ENCODE measurements at regions not wholly inside any gene's neighbourhood (a gene's known extent, or its start where the extent isn't known, plus 50 kb on each side); places are given as distances from the start of the nearest gene placed in this dataset.

- DNase-seq, result no peak
Measured at GRCh38 chr2:129767346-129768035, 212.0 kb upstream of the RAB6C start.

GRCh38 chr2:129768036-129768386, 211.5 kb upstream of the RAB6C start:
- DNase-seq, result no peak

DNA sequence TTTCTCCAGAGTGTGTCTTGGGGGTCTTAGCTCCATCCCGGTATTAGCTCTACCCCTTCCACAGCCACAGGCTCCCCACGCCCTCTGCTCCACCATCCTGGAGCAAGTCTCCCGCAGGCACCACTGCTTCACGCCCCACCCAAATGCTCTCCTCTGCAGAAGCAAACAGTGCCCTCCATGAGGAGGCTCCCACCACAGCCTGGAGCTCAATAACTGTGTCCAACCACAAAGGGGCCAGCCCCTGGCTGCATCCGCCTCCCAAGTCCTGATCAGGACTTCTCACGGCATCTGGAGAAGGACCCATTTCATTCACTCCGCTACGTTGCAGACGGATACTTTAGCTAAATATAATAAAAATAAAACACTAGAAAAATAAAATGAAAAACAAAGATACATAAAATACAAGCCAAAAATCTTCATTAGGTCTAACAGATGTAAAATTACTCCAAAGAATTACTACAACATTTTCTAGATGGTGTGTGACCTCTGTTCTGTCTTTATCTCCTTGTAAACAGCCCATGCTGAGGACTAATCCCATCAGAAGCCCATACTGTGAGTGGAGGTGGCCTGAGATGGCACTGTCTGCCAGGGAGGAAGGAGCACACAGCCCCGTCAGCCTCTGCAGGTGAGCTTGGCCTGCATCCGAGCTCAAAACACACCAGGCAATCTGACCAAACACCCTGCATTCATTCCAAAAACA, 210.8 kb upstream of the RAB6C start:
- no peak for DNase-seq

DNA sequence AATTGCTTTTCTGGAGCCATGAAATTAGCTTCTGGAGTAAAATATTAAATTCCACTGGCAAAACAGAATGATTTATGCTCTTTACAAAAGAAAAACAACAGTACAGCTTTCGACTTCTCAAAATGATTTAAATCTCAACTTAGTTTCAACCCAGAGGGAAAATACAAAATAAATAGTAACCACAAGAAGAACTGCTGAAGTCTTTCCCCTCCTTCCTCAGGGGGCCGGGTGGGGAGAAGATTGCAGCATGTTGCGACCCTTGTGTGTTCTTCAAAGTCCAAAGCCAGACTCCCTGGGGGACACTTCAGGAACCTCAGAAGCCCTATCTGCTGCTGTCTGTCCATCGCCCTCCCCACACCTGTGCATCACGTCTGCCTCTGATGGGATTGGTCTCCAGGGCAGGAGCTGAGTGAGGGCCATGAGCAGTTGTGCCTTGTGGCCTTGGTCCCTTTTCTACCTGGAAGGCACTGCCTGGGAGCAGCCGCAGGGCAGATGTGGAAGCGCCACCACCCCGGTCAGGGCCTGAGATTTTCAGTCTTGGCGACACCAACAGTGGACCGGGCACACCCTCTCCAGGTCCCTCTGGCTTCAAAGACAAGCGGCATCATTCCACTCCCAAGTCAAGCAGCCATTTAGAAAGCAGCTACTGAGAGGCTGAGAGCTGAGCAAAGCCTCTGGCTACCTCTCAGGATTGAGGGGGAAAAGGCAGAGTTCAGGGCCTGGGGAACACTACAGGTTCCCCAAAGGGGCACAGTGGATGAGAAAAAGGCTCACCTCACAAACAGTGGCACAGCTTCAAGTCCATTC, 210.1 kb upstream of the RAB6C start:
- DNase-seq, result no peak

GRCh38 chr2:129771418-129772189, 207.9 kb upstream of the RAB6C start:
- no peak for DNase-seq

DNA sequence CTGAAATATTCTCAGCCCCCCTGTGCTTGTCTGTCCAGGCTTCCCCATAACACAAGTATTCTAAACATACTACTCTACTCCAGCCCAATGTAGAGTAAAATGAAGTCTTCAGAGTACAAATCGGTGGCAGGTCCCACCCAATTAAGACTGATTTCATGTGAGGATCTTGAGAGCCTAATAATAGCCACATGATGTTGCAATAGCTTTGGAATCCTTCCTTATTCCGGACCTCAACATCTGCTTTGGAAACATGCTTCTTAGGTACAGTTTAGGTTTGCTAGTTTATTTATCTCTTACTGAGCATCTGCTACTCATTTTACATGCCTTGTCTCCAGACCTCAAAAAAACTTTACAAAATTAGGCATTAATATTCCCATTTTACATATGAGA, 207.3 kb upstream of the RAB6C start:
- DNase-seq, result no peak

GRCh38 chr2:129775952-129776653, 203.4 kb upstream of the RAB6C start:
- DNase-seq, result no peak

DNA sequence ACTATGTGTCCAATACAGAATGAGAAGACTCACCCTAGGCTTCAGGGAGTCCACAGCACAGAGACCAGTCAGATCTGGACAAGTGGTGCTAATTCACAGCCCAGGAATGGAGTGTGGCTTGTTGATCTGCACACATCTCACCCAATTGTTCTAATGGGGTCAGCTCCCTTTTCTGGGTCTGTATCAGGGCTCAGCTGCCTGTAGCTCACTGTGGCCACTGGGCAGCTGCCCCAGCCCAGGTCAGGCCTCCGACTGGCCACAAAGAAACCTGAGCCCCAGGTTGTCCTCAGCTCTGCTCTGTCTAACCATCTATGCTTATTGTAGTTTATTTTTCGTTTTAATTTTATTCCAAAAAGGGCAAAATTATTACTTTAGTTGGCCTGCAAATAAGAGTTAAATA, 202.3 kb upstream of the RAB6C start:
- DNase-seq, result no peak

DNA sequence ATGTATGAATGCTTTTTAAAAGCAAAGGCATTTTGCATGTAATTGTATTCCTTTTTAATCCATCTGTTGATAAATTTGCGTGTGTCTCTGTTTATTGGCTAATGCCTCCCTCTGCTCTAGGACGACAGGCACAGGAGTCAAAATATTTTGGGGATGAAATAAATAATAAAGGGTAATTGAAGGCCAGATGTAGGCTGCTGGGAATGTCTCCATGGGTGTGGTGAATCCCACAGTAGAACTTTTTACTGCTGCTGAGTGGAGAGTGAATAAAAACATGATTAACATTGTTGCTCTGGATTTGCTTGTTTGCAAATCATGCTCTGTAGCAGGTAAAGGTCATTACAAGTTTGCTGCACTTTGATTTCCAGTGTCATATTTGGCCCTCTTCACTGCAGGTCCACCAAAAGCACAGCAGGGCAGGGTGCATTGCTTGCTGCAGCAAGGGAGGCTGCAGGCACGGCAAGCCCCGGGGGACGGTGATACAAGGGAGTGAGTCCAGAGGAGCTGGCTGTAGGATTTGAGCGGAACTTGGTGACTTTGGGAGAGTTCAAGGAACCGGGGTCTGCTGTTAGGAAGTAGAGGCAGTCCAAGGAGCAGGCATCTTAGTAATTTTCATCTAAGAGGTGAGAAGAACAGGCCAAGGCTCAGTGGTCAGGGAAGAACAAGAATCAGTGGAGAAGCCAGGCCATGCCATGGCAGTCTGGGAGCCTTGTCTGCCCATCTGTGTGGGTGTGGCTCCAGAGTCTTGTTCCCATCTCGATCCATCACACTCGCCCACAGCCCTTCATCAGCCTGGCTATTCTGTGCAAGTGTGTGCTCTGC, 201.5 kb upstream of the RAB6C start:
- DNase-seq, result no peak

GRCh38 chr2:129778584-129778877, 200.9 kb upstream of the RAB6C start:
- no peak for DNase-seq

- no peak for DNase-seq
Measured at GRCh38 chr2:129779783-129780182, 199.7 kb upstream of the RAB6C start.

DNA sequence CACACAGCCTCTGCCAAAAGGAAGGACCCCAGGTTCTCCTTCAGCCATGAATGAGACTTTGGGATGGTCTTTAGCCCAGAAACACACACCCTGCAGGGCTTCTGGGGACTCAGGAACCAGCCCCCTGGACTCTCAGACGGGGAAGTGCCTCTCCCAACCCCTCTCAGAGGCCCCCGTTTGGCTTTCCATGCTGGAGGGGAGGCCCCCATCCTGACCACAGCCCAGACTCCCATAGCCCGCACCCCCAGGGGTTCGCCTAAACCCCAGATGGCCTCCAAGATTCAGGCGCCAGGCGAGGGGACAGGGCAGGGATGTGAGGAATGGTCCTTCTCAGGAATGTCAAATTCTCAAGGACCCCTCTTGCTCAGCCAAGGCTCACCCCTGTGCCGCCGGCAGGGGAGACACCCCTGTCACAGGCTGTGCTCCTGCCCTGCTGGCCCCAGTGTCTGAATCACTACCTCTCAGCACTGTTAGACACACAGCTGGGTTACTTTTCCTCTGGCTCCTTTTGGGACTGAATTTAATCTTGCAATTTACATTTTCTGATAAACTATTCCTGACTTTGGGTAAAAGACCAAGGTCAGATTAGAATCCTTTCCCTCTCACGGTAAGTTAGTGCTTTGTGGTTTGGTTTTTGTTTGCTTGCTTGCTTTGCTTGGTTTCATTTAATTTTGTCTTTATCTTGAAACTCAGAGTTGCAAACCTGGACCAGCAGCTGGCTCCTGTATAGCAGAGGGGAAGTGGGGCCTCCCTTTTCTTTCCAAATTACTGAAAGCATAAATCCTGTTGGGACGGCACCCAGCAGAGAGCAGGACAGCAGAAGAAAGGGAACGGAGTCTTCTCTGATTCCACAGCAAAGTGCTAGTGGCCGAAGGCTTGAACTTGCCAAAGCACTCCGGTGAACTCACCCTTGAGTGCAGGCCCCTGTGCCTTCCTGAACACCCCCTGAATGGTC, 198.9 kb upstream of the RAB6C start:
- no peak for DNase-seq

GRCh38 chr2:129781749-129782632, 197.5 kb upstream of the RAB6C start:
- no peak for DNase-seq

- DNase-seq, result no peak
Measured at GRCh38 chr2:129782633-129782990, 196.9 kb upstream of the RAB6C start.

- no peak for DNase-seq
Measured at GRCh38 chr2:129784486-129784885, 195.0 kb upstream of the RAB6C start.

GRCh38 chr2:129791712-129792111, 187.8 kb upstream of the RAB6C start:
- DNase-seq, result no peak

DNA sequence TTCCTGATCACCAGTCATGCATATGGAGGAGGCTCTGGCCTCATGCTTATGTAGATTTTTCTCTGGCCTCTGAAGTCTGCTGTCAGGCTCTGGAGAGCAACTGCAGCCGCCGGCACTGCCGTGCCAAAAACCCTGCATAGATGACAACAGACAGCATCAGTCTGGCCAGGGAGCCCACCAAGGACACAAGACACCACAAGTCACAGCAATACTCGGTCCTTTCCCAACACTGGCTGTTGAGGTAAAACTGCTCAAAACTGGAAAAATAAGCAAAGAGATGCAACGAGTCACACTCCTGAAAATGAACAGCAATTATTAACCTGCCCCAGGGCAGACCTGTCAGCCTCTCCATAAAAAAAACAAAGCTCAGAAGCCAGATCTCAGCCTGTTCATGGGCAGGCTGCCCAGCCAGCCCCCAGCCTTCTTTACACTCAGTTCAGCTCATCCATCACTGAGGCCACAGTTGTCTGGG, 186.0 kb upstream of the RAB6C start:
- no peak for DNase-seq

GRCh38 chr2:129794116-129794515, 185.3 kb upstream of the RAB6C start:
- DNase-seq, result no peak

DNA sequence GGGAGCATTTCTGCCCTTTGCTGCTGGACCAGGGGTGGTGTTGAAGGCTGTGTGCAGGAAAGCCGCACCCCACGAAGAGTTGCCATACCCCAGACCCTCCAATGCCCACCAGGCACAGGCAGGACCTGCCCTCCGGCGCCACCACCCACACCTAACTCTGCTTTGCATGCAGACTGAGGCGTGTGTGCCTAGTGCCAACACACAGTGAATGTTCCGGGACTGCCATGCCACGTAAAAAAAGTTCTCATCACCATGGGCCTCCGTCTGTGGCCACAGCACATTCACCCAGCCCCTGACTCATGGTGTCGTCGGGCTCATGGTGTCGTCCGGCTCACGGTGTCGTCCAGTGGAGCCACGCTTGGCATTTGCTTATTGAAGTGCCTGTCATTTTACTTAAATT, 184.9 kb upstream of the RAB6C start:
- no peak for DNase-seq

- no peak for DNase-seq
Measured at GRCh38 chr2:129796225-129796624, 183.2 kb upstream of the RAB6C start.
